GM11168 (cell line): ENCODE measurements at regions not wholly inside any gene's neighbourhood (a gene's known extent, or its start where the extent isn't known, plus 50 kb on each side); places are given as distances from the start of the nearest gene placed in this dataset.
"Not testable (repeated sequence)": the region's sequence is repeated elsewhere in the genome, so short reads cannot be mapped to it uniquely, and the experiment has no call there.

ENCODE experiments used
- in situ Hi-C: fragments of 300-500 bp; cut with MboI; formaldehyde crosslinking; loops from one replicate; pipeline ENCODE4 v1.12.0; 2022; ENCODE audit warnings: low sequenced_read_pairs; ENCODE audit not compliant: unreplicated experiment

- in situ Hi-C loops, result no loop called here
Observed at GRCh38 chr3:182514236-182514964, 278.9 kb upstream of the ATP11B start.

DNA sequence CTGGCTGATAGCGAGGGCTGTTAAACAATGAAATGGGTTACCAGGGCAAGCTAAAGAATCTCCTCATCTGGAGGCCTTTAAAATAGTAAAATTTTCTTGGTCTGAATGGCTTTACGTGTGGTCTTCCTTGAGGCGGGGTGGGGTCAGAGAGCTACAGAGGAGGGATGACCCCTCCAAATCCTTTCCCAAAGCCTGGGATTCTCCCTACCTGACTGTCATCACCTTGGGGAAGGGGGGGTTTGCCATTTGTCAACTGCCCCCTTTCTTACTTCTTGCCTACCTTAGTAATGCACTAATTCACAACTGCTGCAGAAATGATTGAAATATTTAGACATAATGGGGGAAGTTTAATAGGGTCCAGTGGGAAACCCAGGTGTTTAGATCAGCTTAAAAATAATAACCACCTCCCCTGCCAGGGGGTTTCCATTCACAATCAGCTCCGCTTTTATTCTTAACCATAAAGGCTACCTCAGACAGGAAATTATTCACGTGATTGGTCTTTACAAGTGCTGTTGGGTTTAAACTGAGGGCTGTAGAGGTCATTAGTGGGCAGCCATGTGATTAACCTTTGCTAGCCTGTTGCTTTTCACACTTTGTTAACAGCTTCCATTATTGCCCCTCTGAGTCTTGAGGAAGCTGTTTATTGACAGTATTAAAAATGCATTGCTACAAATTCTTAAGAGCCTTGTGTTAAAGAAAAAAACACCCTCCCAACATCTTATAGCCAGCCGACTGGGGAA lies 276.5 kb upstream of the ATP11B start:
- in situ Hi-C loops, result no loop called here

DNA sequence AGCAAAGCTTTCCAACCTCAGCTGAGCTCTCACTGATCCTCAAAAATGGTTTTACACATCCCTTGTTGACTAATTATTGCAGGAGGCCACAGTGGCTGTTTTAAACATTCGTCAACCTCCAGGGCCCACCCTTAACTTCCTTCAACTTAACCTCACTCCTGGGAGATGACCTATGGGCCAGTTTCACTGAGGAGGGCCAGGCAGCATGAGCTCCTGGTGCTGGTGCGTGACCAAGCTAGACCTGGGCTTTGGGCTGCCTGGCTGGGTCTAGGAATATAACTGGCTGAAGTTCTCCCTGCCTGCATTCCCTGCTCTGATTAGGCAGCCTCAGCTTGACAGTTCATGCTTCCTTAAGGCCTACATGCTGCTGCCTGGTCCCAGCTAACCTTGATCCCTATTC lies 273.7 kb upstream of the ATP11B start:
- in situ Hi-C loops, result no loop called here

DNA sequence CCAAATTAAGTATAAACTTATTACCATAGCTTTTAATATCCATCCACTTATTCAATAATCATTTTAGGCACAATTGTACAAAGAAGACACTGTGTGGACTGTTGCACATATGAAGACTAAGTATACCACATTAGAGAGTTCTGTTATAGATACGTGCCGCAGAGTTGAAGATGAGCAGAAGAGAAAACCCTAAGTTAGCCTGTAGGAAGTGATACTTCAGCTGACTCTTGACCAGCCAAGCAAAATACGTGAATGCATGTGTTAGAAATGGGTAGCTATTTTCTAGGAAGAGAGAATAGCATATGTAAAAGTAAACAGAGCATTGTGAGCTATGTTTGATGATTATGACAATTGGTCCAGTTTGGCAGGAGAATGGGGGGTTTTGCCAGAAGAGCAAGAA lies 272.0 kb upstream of the ATP11B start:
- in situ Hi-C loops, result no loop called here

DNA sequence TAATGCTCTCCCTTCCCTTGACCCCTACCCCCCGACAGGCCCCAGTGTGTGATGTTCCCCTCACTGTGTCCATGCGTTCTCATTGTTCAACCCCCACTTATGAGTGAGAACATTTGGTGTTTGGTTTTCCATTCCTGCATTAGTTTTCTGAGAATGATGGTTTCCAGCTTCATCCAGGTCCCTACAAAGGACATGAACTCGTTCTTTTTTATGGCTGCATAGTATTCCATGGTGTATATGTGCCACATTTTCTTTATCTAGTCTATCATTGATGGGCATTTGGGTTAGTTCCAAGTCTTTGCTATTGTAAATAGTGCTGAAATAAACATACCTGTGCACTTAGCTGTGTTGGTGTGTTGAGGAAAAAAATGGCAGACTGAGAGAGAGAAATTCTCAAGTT lies 269.9 kb upstream of the ATP11B start:
- in situ Hi-C loops, result not testable (repeated sequence)

DNA sequence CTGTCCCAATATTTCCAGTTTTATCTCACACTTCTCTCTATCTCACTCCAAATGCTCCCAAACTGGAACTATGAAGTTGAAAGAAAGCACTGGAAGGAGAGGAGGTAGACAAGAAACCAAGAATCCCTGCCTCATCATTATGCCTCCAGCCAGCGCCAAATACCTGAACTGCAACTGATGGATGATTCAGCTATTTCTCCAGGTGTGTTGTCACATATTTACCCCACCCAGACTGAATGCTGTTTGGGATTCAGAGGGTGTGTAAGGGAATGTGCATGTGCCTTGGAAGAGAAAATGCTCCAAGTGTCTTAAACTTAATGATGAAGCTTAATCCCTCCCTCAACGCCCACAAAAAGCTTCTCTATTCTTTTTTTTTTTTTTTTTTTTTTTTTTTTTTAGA lies 269.5 kb upstream of the ATP11B start:
- in situ Hi-C loops, result no loop called here

GRCh38 chr3:182524711-182525401 lies 268.4 kb upstream of the ATP11B start:
- in situ Hi-C loops, result no loop called here

GRCh38 chr3:182525766-182526374 lies 267.4 kb upstream of the ATP11B start:
- in situ Hi-C loops, result no loop called here

GRCh38 chr3:182527745-182528144 lies 265.6 kb upstream of the ATP11B start:
- in situ Hi-C loops, result no loop called here

DNA sequence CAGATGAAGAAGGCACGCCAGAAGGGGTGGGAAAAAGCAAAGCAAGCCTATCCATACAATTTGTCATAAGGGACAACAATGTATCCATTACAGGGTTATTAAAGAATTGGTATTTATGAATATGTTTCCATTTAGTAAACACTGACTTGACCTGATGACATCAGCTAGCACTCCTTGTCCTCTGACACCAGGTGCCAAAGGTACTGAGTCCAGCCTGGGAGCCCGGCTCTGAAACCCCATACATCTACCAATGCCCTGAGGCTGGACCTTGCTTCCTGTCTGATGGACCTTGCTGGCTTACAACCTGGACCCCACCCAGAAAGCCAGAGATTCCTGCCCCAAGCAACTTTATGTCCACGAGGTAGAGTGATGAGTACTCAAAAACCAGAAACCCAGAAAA lies 263.0 kb upstream of the ATP11B start:
- in situ Hi-C loops, result no loop called here

DNA sequence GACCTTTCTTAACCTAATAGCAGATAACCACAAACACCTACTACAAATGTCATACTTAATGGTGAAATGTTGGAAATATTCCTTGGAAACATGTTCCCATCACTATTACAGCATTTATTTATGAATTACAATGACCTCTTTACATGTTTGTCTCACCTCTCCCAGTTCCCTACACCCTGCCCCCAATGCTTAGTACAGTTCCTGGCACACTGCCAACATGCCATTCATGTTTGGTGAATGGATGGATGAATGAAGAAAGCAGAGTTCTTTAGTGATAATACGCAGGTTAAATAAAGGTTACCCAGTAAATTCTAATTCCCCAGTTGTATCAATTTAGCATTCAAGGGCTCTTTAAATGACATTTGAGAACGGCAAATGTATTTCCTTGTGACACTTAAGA lies 259.9 kb upstream of the ATP11B start:
- in situ Hi-C loops, result no loop called here

DNA sequence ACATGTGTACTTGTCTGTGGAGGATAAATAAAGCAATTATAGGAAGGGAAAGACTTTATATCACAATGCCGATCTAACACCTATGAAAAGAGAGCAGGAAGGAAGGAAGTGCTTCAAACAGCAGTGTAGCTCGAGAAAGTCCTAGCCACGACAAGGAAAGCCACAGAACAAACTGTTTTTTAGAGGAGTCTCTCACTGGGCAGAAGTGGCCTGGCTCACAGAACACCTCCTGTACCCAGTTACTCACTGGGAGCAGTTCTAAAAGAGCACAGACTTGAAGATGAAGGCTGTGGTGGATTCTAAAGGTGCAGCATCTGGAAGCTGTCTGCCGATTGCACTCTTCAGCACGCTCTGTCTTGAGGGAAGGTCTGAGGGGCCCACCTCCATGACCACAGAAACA lies 248.8 kb upstream of the ATP11B start:
- in situ Hi-C loops, result no loop called here

DNA sequence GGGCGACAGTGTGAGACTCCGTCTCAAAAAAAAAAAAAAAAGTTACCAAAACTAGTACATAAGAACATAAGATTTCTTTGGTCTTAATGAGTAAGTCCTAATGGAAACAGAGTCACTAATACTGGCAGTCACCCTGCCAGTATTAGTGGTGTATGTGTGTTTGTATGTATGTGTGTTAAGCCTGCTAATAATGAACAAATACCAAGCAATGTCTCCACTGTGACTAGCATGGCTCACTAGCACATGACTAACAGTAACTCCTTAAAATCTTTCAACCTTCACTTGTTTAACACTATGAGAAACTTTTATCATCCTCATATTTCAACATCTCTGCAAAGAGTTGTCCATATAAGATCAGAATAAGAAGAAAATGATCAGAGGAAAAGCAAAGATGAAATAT lies 231.0 kb upstream of the ATP11B start:
- in situ Hi-C loops, result no loop called here

GRCh38 chr3:182565916-182566796 lies 227.1 kb upstream of the ATP11B start:
- in situ Hi-C loops, result no loop called here

DNA sequence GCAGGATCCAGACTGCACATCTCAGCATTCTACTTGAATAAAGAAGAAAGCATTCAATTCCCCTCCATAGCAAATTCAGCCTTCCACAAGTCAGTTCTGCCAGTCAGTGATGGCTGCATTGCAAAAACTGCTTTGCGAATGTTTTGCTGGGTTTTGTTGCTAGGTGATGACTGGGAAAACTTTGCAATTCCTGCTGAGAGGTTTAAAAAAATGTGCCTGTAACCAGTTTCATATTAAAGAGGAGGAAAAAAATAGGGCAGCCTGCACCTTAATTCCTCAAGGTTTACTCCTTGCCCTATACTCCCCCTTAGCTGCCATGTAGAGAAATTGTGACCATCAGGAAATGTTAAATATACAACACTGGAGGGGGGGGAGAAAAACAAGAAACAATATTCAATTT lies 225.6 kb upstream of the ATP11B start:
- in situ Hi-C loops, result no loop called here

DNA sequence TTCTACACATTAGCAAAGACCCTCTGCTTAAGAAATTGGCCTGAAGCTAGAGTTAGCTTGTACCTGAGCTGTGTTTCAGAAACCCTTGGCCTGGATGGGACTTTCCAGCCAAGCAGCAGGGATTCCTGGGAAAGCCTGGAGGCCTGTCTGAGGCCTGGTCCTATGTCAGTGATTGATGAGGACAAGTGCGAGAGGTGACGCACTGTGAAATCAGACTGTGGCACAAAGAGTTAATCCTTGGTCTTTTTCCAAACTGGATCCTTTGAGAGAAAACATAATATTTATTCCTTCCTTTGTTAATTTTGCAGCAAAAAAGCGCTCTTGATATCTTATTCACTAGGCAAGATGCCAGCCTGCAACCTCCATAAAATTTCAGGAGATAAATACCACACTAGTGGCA lies 225.0 kb upstream of the ATP11B start:
- in situ Hi-C loops, result no loop called here

- in situ Hi-C loops, result no loop called here
Observed at GRCh38 chr3:182568876-182569275, 224.4 kb upstream of the ATP11B start.

DNA sequence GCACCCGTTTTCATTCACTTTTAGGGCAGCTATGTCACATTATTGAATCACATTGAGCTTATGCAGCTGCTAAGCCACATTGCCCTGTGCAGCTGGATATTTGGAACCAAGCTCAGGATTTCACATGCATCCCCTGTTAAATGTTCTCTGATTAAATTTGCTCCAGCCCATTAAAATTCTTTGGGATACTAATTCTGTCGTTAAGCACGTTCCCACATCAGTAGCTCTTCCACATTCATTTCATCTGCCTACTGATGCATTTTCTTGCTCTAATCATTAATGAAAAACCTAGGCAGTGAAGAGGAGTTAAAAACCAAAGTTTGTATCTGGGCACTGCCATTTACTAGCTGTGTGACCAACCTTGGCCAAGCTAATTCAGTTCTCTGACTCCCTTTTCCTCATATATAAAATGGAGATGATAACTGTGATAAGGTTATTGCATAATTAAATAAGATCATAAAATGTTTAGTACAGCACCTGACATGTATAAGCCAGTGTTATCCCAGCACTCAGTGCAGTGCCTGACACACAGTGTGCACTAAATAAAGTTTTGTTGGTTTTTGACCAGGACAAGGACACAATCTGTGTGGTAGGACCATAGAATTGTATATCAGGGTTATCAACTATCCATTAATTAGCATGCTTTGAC lies 222.2 kb upstream of the ATP11B start:
- in situ Hi-C loops, result no loop called here

DNA sequence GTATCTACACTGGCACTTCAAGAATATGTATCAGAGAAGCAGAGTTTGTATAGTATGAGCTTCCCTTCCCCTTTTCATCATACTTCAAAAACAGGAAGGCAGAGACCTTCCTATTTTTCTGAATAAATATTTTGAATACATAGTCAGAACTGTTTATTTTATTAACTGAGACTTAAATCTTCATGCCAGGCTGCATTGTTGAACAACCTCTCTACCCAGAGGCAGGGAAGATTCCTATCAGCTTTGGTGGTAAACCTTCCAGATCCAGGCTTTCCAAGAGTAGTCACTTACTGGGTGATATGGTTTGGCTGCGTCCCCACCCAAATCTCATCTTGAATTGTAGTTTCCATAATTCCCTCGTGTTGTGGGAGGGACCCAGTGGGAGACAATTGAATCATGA lies 217.4 kb upstream of the ATP11B start:
- in situ Hi-C loops, result no loop called here

GRCh38 chr3:182583545-182583944 lies 209.8 kb upstream of the ATP11B start:
- in situ Hi-C loops, result no loop called here
